NCI-H2107 (cell line): ENCODE measurements at regions not wholly inside any gene's neighbourhood (a gene's known extent, or its start where the extent isn't known, plus 50 kb on each side); places are given as distances from the start of the nearest gene placed in this dataset.
"Not testable (repeated sequence)": the region's sequence is repeated elsewhere in the genome, so short reads cannot be mapped to it uniquely, and the experiment has no call there.

Source experiments
- DNase-seq: peaks from one replicate; lab custom pipeline; 2025; lab: John Stamatoyannopoulos, UW

DNA sequence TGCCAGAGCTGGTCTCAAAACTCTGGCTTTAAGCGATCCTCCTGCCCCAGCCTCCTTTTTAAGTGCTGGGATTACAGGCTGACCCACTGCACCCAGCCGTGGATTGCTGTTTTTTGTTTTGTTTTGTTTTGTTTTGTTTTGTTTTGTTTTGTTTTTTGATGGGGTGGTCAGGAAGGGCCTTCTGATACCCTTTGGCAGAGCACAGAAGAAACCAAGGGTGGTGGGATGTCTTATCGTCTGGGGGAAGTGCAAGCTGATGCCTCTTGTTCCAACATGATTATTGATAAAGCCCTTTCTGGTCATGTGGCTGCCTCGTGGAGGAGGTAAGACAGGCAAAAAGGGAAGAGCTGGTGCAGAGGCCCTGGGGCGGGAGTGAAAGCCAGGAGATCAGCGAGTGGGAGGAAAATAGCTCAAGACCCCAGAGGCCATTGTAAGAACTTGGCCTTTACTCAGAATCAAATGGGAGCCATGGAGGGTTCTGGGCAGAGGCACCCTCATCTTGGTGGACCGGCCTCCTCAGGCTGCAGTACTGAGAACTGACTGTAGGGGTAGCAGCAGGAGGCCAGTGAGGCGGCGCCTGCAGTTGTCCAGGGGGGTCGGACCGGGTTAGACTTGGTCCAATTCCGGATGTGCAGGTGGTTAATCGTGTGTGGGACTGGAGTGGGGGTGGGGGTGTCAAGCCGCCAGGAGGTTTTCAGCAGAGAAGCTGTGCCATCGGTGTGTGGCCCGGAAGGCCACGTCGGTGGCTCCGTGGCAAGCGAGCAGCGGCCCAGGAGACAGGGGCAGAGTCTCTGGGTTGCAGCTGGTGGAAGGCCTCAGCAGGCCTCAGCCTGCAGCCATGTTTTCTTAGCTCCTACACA, 84.4 kb upstream of the GSE1 start:
- no peak for DNase-seq

DNA sequence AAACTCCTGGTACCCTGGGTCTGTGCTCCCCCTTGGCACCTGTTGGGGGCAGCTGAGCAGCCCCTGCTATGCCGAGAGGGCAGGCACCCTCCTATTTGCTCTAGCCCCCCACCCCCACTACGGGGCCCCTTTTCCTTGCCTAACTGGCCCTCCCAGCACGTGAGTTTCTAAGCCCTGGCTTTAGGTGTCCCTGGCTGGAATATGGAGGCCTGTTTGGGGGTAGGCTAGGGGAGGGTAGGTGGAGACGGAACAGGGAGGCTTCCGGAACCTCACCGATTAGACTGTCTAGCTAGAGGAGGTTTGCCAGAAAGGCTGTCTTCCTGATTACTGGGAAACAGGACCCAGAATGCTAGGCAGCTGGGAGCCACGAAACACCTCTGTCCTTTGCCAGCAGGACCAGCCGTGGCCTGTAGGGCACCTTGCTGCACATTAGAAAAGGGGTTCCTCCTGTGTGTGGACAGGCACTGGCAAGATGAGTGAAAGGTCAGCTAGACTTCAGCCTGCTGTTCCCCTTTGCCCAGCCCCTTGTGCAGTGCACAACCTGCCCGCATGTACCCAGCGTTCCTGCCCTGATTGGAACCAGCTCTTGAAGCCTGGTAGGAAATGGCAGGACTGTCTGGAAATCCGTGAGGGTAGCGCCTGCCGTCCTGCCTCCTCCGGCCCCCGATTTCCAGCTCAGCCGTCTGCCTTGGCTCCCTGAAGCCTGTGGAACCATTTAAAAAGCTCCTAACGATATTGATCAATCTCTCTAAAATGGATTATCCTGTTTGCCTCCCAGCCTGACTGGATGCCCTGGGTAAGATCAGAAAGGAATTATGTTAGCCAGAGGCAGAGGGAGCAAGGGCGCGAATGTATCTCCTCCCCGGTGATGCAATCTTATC, 83.4 kb upstream of the GSE1 start:
- DNase-seq = no peak

DNA sequence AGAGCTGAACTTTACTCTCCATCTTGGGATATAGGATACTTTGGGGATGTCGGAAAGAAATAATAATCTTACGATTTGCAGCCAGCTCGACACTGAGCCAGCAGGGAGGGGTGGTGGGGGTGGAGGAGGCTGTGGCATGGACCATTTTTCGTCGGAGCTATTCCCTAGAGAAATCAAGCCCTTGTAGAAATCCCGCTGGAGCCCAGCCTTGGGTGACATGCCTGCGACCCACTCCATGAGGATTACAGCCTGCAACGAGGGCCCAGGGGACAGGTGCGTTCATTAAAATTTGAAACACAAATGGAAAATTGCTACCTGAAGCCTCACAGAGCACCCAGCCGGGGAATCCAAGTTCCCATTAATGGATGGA, 82.8 kb upstream of the GSE1 start:
- peak; percentile 81 for DNase-seq

DNA sequence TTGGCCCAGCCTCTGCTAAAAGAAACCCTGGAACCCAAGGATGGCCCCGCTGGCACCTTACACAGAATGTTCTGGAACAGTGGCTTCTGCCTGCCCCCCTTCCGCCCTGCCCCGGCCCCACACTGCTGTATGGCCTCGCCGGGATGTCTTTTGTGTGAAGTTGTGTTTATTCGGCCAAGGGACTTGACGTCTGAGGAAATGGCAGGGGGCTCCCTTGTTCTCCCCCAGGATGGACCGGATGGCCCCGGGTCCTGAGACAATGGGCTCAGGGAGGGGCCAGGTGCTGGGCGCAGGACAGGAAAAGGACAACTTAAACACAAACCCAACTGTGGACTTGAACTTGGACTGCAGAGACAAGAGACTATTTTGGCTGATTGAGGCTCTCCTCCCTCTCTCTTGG, 81.6 kb upstream of the GSE1 start:
- no peak for DNase-seq

DNA sequence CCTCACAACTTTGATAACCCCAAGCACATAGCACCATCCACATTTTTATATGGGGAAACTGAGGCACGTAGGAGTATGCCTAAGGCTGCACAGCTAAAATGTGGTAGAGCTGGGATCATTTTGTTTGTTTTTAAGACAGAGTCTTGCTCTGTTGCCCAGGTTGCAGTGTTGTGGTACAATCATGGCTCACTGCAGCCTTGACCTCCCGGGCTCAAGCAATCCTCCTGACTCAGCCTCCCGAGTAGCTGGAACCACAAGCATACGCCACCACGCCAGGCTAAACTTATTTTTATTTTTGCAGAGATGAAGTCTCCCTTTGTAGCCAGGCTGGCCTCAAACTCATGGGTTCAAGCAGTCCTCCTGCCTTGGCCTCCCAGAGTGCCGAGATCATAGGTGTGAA, 81.0 kb upstream of the GSE1 start:
- no peak for DNase-seq

- not testable (repeated sequence) for DNase-seq
These were observed 79.5 kb upstream of the GSE1 start for GRCh38 chr16:85533593-85533992.

GRCh38 chr16:85534536-85535351, 78.4 kb upstream of the GSE1 start:
- DNase-seq = no peak

- no peak for DNase-seq
These were observed 77.6 kb upstream of the GSE1 start for GRCh38 chr16:85535352-85536072.

- no peak for DNase-seq
These were observed 77.1 kb upstream of the GSE1 start for GRCh38 chr16:85536073-85536410.

GRCh38 chr16:85536411-85537330, 76.5 kb upstream of the GSE1 start:
- DNase-seq = no peak

DNA sequence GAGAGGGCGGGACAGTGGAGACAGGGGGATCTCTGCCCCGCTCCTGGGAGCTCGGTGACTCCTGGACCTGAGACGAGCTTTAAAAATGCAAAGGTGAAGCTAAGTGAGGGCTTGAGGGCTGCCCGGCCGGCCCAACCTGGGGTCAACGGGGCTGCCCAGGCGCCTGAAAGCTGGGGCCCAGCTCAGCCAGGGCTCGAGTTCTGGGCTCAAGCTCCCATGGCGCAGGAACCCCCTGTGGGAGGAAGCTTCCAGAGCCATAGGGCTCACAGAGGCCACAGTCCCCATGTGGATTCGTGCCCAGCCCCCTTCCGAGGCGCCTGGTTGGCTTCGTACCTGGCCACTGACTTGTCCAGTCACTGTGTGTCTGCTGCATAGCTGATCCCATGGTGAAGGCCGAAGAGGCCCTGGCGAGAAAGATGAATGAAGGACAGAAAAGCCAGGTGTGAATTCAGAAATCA, 75.8 kb upstream of the GSE1 start:
- no peak for DNase-seq

DNA sequence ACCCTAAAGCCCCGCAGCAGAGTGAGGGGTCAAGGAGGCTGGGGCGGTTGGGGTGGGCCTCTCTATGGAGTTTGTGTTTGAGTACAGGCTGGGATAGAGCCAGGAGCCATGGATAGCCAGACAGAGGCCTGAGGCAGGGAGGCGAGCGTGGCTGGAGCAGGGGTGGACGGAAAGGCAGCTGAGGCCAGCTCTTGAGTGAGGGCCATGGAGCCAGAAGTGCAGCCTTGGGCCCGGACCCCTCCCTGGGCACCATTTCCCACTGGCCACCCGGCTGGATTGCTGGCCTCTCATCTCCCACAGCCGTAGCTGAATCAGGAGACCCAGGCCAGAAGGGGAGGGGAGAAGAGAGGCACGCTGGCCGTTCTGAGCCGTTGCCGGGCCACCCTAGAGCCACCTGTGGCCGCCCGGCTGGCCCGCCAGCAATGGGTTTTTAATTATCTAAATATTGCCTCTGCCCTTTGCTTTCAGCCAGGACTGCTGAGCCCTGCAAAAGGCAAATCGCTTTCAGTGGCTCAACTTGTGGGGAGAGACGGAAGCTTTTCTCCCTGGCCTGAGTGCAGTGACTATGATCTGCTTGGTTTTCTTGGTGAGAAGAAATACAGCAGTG, 75.2 kb upstream of the GSE1 start:
- DNase-seq = no peak

GRCh38 chr16:85539084-85539483, 74.0 kb upstream of the GSE1 start:
- no peak for DNase-seq

- DNase-seq = no peak
These were observed 73.4 kb upstream of the GSE1 start for GRCh38 chr16:85539629-85540291.

DNA sequence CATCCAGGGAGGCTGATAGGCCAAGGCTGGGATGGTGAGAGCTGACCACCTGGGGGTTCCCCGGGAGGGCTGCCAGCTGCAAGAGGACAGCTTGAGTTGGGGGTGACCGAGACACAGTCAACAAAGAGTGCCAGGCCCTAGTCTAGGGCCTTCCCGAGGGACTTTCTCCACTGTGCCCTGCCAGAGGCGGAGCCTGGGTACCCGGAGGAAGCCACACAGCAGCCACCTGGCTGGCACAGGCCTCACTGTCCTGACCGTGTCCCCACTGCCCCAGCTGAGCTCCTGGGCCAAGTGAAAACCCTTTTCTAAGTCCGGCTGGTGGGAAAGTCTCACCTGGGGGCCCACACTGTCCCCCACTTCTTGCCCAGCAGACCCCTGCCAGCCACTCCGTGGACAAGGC, 71.9 kb upstream of the GSE1 start:
- no peak for DNase-seq

DNA sequence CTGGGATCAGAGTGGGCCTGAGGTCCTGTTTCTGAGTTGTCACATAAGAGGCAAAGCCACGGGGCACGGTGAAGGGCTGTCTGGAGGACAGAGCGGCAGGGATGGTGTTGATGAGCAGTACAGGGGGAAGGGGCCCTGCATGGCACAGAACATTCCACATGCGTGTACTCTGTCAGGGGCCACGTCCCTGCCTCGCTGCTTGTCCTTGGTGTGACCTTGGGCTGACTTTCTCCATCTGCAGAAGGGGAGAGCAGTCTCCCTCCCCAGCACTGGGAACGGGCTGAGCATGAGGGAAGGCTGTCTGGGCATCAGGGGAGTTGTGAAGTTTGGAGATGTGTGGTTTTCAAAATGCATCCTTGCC, 71.5 kb upstream of the GSE1 start:
- no peak for DNase-seq

DNA sequence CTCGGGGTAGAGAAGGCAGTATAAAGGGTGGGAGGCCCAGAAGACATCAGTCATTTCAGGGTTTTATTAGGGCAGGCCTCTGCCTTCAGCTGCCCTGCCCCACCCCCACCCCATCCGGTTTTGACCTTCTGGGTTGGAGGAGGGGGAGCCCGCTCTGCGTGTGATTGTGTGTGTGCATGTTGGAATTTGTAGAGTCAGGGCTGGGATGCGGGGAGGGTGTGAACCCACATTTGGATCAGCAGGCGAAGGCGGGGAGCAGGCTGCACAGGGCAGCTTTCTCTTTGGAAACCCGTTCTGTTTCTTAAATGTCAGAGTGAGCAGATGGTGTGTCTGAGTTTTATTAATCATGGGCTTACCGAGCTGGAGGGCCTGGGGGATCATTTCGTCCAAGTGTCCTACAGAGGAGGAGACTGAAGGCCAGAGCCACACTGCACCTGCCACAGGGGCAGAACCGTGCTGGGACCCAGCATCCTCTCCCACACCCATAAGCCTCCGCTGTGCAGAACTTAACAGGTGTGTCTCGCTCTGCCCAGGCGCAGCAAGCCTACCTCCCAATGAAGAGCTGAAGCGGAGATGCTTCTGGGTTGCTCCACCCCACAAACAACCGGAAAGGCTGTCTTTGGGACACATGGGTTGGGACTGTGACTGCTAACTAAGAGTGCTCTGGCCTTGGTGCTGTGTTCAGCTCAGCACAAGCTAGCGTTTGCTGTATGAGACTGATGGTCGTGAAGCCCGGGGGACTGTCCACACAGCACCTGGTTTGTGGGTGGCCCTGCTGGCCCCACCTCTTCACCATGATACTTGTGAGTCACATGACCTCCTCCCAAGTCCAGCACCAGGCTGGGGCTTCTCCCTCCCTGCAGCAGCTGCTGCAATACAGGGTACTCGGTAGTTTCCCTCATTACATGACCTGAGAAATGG, 70.9 kb upstream of the GSE1 start:
- no peak for DNase-seq

- DNase-seq = no peak
These were observed 69.6 kb upstream of the GSE1 start for GRCh38 chr16:85543536-85543935.

DNA sequence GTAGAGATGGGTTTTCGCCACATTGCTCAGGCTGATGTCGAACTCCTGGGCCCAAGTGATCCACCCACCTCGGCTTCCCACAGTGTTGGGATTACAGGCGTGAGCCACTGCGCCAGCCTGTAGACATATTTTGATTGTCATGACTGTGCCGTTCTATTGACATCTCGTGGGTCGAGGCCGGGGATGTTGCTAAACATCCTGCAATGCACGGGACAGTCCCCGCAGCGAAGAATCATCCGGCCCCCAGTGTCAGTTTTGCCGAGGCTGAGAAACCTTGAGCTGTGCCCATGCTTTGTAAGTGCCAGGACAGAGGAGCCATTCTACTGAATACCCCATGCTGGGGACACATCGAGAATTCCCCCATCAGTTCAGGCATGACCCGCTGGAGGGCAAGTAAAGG, 69.1 kb upstream of the GSE1 start:
- DNase-seq = no peak
